Endothelial cell of umbilical vein (primary cell): ENCODE measurements at regions not wholly inside any gene's neighbourhood (a gene's known extent, or its start where the extent isn't known, plus 50 kb on each side); places are given as distances from the start of the nearest gene placed in this dataset.

Source experiments
- BruUV-seq: library from RNA; stranded (reverse); fragments of 400-500 nt; replicated peaks from 2 replicates; lab custom pipeline; 2021; lab: Mats Ljungman, UMichigan
- CTCF ChIA-PET: fragments of 300-600, 350-600 bp; sonication (Branson Sonifier 250); formaldehyde crosslinking; loops from one replicate; lab custom pipeline; 2021; ENCODE audit warnings: antibody characterized with exemption, inconsistent platforms; lab: Charles Lee
- POLR2A ChIA-PET: fragments of 300-600, 350-600 bp; sonication (Branson Sonifier 250); formaldehyde crosslinking; loops from one replicate; lab custom pipeline; 2021; ENCODE audit warnings: antibody characterized with exemption, inconsistent platforms; lab: Charles Lee
- DNase-seq: peaks from one replicate; pipeline ENCODE4 v3.0.0-alpha.2; 2011; ENCODE audit warnings: low read depth, low spot score
- FAIRE-seq: peaks from 2 replicates; lab custom pipeline; 2011; peaks lifted over from hg19 to GRCh38; lab: Jason Lieb, UNC
- H2AFZ ChIP-seq: 2 replicates; pipeline ENCODE4 v1.6.0; 2012; ENCODE audit warnings: low read depth, low read length, control low read depth, inconsistent platforms
- H3K27ac ChIP-seq: 2 replicates; pipeline ENCODE4 v1.5.1; 2011; ENCODE audit warnings: low read depth, mild to moderate bottlenecking, control low read depth, low read length, moderate library complexity; ENCODE audit not compliant: insufficient read depth
- H3K27me3 ChIP-seq, 2 experiments: 2 replicates each; pipeline versions ENCODE4 v1.6.0 to v1.6.1; 2011; ENCODE audit warnings: low read length in 2 of 2, mixed read lengths in 1 of 2; ENCODE audit not compliant: control insufficient read depth in 2 of 2, insufficient read depth in 2 of 2
- H3K36me3 ChIP-seq, 2 experiments: 2 replicates in 1 of 2; 3 replicates in 1 of 2; pipeline ENCODE4 v1.5.1; 2011; ENCODE audit warnings: low read length in 2 of 2, mild to moderate bottlenecking in 1 of 2, moderate library complexity in 1 of 2; ENCODE audit not compliant: control insufficient read depth in 2 of 2, insufficient read depth in 2 of 2; ENCODE audit errors: extremely low read depth in 1 of 2
- H3K4me1 ChIP-seq: 3 replicates; pipeline ENCODE4 v1.5.1; 2011; ENCODE audit warnings: mild to moderate bottlenecking, low read length; ENCODE audit not compliant: control insufficient read depth, insufficient read depth; ENCODE audit errors: extremely low read depth
- H3K4me2 ChIP-seq: 2 replicates; pipeline ENCODE4 v1.6.1; 2011; ENCODE audit warnings: low read length, control low read depth, mixed read lengths; ENCODE audit not compliant: insufficient read depth
- H3K4me3 ChIP-seq, 3 experiments: fragments of 200-600 bp in 1 of 3; sonication (generic), shearing (Covaris generic) in 1 of 3; replicated peaks in 1 of 3; 2 replicates each; pipeline ENCODE4 v1.5.1; 2011 to 2016; ENCODE audit warnings: control low read depth in 3 of 3, low read length in 3 of 3, mild to moderate bottlenecking in 2 of 3, inconsistent platforms in 1 of 3, low read depth in 1 of 3, moderate library complexity in 1 of 3; ENCODE audit not compliant: insufficient read depth in 1 of 3
- H3K79me2 ChIP-seq: 2 replicates; pipeline ENCODE4 v1.6.0; 2012; ENCODE audit warnings: low read length, inconsistent platforms; ENCODE audit not compliant: control insufficient read depth, insufficient read depth
- H3K9ac ChIP-seq: replicated peaks from 2 replicates; pipeline ENCODE3; 2011; ENCODE audit warnings: low read length, control low read depth; ENCODE audit not compliant: insufficient read depth; ENCODE audit errors: extremely low read depth
- H3K9me1 ChIP-seq: replicated peaks from 3 replicates; pipeline ENCODE4 v1.6.0; 2011; ENCODE audit warnings: mild to moderate bottlenecking, low read length; ENCODE audit not compliant: control insufficient read depth, insufficient read depth; ENCODE audit errors: extremely low read depth
- H3K9me3 ChIP-seq: replicated peaks from 2 replicates; pipeline ENCODE4 v1.5.1; 2012; ENCODE audit warnings: low read length, inconsistent platforms; ENCODE audit not compliant: control insufficient read depth, insufficient read depth
- H4K20me1 ChIP-seq: replicated peaks from 2 replicates; pipeline ENCODE3; 2011; ENCODE audit warnings: mild to moderate bottlenecking, low read length; ENCODE audit not compliant: control insufficient read depth, insufficient read depth; ENCODE audit errors: extremely low read depth
- EZH2 ChIP-seq: IDR thresholded peaks from 2 replicates; pipeline ENCODE4 v1.6.1; 2012; ENCODE audit warnings: borderline replicate concordance, low read depth, mild to moderate bottlenecking, moderate library complexity, low read length, inconsistent platforms; ENCODE audit not compliant: severe bottlenecking
- FOS ChIP-seq: IDR thresholded peaks from 2 replicates; pipeline ENCODE4 v1.6.1; 2011; ENCODE audit warnings: mild to moderate bottlenecking, low read length, moderate library complexity, borderline replicate concordance; ENCODE audit not compliant: insufficient read depth
- GATA2 ChIP-seq: IDR thresholded peaks from 2 replicates; pipeline ENCODE4 v1.7.0; 2011; ENCODE audit warnings: low read depth, mild to moderate bottlenecking, moderate library complexity, mixed read lengths, low read length; ENCODE audit not compliant: insufficient read length, insufficient read depth
- JUN ChIP-seq: IDR thresholded peaks from 2 replicates; pipeline ENCODE4 v1.6.1; 2011; ENCODE audit warnings: borderline replicate concordance, low read depth; ENCODE audit not compliant: insufficient read length, insufficient read depth
- MYC ChIP-seq: IDR thresholded peaks from one replicate; pipeline ENCODE4 v1.6.1; 2011; ENCODE audit warnings: mild to moderate bottlenecking, low read depth, low read length
- POLR2A ChIP-seq: IDR thresholded peaks from 2 replicates; pipeline ENCODE4 v1.6.1; 2012; ENCODE audit warnings: low read depth, mild to moderate bottlenecking, control low read depth, low read length
- POLR2AphosphoS5 ChIP-seq: IDR thresholded peaks from 2 replicates; pipeline ENCODE4 v1.6.1; 2012; ENCODE audit warnings: low read depth, mild to moderate bottlenecking, control low read depth, low read length, moderate library complexity; ENCODE audit not compliant: insufficient read depth
- dilution Hi-C: fragments of 300-500 bp; cut with MboI; formaldehyde crosslinking; loops from one replicate; pipeline ENCODE4 v1.15.0; 2019; ENCODE audit warnings: low sequenced_read_pairs; ENCODE audit not compliant: extremely low pct_ligation_motif_present
- intact Hi-C: fragments of 100-400 bp; cut with micrococcal nuclease; formaldehyde crosslinking; loops from one replicate; pipeline ENCODE4 v1.10.0; 2022
- TF ChIP-seq, protein P1 (sequence below): IDR thresholded peaks from 2 replicates; pipeline ENCODE4 v1.6.1; 2011; ENCODE audit not compliant: insufficient read depth, insufficient read length
- TF ChIP-seq, protein P2 (sequence below), 2 donors: IDR thresholded peaks; 1 replicate in 1 of 2; 2 replicates in 1 of 2; pipeline ENCODE4 v1.5.1; 2011; ENCODE audit warnings: low read length in 2 of 2, mild to moderate bottlenecking in 2 of 2, moderate library complexity in 2 of 2, control low read depth in 1 of 2, inconsistent platforms in 1 of 2, low read depth in 1 of 2; ENCODE audit not compliant: insufficient read depth in 1 of 2; ENCODE audit errors: extremely low read depth in 1 of 2

DNA sequence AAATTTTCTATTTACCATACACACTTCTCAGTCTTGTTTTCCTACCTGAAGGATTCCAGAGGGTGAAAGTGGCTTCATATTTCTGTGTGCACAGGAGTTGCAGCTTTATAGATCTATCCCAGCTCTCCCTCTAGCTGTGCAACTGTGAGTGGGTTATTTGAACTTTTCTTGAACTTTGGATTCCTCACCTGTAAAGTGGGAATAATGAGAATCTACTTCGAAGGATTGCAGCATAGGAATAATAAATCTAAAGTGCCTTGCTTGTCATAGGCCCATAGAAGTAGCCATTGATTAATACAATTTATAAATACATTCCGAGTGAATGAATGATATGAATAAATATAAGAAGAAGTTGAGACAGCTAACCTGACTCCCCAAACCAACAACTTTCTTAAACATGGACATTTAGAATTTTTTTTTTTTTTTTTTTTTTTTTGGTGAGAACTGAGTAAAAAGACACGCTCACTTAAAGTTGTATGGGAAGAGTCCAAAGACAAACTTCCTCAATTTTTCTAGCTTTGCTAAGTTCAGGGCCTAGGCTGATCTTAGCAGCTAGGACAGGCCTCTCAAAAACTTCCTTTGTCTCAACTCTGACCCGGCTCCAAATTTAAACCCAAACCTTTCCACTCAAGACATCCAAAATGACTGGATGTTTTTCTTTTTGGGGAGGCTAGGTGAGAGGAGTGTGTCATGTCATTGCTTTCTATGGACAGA is 203.3 kb upstream of the FBXO11 start:
- dilution Hi-C loops (no loop called here), intact Hi-C loops (loop anchor here (5.0 kb wide), 1 partner anchor 772 kb away; no protein-coding TSS in a partner anchor)
- no peaks in the 10 kb centered on the region for H3K9me1 ChIP-seq
- H3K27me3 ChIP-seq, result no peaks in the 10 kb centered on the region
- no peaks in the 10 kb centered on the region for H3K9me3 ChIP-seq
- H2AFZ ChIP-seq, result peak overlapping the region; percentile 16
- H3K9ac ChIP-seq, result no peak overlapping the region
- H3K36me3 ChIP-seq, result no peaks in the 10 kb centered on the region
- ChIA-PET POLR2A (no interaction called here), CTCF (no interaction called here)
- FAIRE-seq, result no peak
- TF ChIP-seq EZH2 (no peak), POLR2AphosphoS5 (no peak), POLR2A (no peak), MYC (no peak), GATA2 (no peak), FOS (no peak), JUN (no peak)
- TF ChIP-seq, protein P1, sequence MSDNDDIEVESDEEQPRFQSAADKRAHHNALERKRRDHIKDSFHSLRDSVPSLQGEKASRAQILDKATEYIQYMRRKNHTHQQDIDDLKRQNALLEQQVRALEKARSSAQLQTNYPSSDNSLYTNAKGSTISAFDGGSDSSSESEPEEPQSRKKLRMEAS, result no peak
- TF ChIP-seq, protein P2, sequence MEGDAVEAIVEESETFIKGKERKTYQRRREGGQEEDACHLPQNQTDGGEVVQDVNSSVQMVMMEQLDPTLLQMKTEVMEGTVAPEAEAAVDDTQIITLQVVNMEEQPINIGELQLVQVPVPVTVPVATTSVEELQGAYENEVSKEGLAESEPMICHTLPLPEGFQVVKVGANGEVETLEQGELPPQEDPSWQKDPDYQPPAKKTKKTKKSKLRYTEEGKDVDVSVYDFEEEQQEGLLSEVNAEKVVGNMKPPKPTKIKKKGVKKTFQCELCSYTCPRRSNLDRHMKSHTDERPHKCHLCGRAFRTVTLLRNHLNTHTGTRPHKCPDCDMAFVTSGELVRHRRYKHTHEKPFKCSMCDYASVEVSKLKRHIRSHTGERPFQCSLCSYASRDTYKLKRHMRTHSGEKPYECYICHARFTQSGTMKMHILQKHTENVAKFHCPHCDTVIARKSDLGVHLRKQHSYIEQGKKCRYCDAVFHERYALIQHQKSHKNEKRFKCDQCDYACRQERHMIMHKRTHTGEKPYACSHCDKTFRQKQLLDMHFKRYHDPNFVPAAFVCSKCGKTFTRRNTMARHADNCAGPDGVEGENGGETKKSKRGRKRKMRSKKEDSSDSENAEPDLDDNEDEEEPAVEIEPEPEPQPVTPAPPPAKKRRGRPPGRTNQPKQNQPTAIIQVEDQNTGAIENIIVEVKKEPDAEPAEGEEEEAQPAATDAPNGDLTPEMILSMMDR (IDR thresholded peaks at IDR 0.05; ENCODE audit: extremely low read depth in 1 of 2, insufficient read depth in 1 of 2, low read depth in 1 of 2, low read length in 2 of 2), result no peak
- H3K4me2 ChIP-seq, result no peak overlapping the region
- BruUV-seq, result no TSS peak
- no peak for DNase-seq
- H3K79me2 ChIP-seq, result no peaks in the 10 kb centered on the region
- H3K4me1 ChIP-seq, result peaks cover 30% of the 10 kb centered on the region
- no peak overlapping the region for H3K4me3 ChIP-seq
- no peak overlapping the region for H3K27ac ChIP-seq
- H4K20me1 ChIP-seq, result no peaks in the 10 kb centered on the region
